Suprapubic skin (tissue), 4 donors: ENCODE measurements at regions not wholly inside any gene's neighbourhood (a gene's known extent, or its start where the extent isn't known, plus 50 kb on each side); places are given as distances from the start of the nearest gene placed in this dataset.

Experiments used
- DNase-seq, 2 donors: peaks; one replicate each; pipeline ENCODE4 v3.0.0-alpha.2; 2019; ENCODE audit warnings: low spot score in 2 of 2
- H3K27ac ChIP-seq: fragments of 200-600 bp; sonication (generic); one replicate; pipeline ENCODE4 v1.5.1; 2019
- H3K27me3 ChIP-seq: fragments of 200-600 bp; sonication (generic); one replicate; pipeline ENCODE4 v1.5.1; 2019
- H3K36me3 ChIP-seq: fragments of 200-600 bp; sonication (generic); one replicate; pipeline ENCODE4 v1.5.1; 2019
- H3K4me1 ChIP-seq: fragments of 200-600 bp; sonication (generic); one replicate; pipeline ENCODE4 v1.5.1; 2019
- H3K4me3 ChIP-seq: fragments of 200-600 bp; sonication (generic); one replicate; pipeline ENCODE4 v1.5.1; 2019; ENCODE audit warnings: mild to moderate bottlenecking
- H3K9me3 ChIP-seq: fragments of 200-600 bp; sonication (generic); one replicate; pipeline ENCODE4 v1.5.1; 2019
- CTCF ChIP-seq, 2 donors: fragments of 200-600 bp in 1 of 2; fragments of 450-650 bp in 1 of 2; sonication (generic) in 1 of 2; IDR thresholded peaks; one replicate each; pipeline ENCODE4 v1.5.1; 2016 to 2019; ENCODE audit warnings: antibody characterized with exemption in 2 of 2, mild to moderate bottlenecking in 1 of 2, moderate library complexity in 1 of 2
- EP300 ChIP-seq: sonication (generic); formaldehyde crosslinking; IDR thresholded peaks from one replicate; pipeline ENCODE4 v1.6.1; 2017; ENCODE audit warnings: antibody characterized with exemption
- POLR2A ChIP-seq, 2 donors: fragments of 450-650 bp; IDR thresholded peaks; one replicate each; pipeline ENCODE4 v1.6.1; 2017; ENCODE audit warnings: antibody characterized with exemption in 2 of 2, mild to moderate bottlenecking in 2 of 2, moderate library complexity in 2 of 2
- POLR2AphosphoS5 ChIP-seq, 3 donors: sonication (generic); formaldehyde crosslinking; IDR thresholded peaks; one replicate each; pipeline ENCODE4 v1.6.1; 2017; ENCODE audit warnings: antibody characterized with exemption in 3 of 3
- WGBS: methylation state at CpG from one replicate; pipeline ENCODE4 v1.1.5; 2018; 5-methylcytosine and 5-hydroxymethylcytosine counted together

- H3K36me3 ChIP-seq: no peaks in the 10 kb centered on the region
- no peak for TF ChIP-seq CTCF (IDR thresholded peaks at IDR 0.05)
- TF ChIP-seq POLR2AphosphoS5 (IDR thresholded peaks at IDR 0.05): no peak
- no peak for TF ChIP-seq POLR2A (IDR thresholded peaks at IDR 0.05)
- no peak for TF ChIP-seq EP300
- H3K4me1 ChIP-seq: peaks cover 7% of the 10 kb centered on the region
- no peaks in the 10 kb centered on the region for H3K9me3 ChIP-seq
- 74% methylated on average over 5 of the region's 5 CpGs for WGBS
- H3K27me3 ChIP-seq: no peaks in the 10 kb centered on the region
- no peak for DNase-seq
- H3K4me3 ChIP-seq: no peak overlapping the region
- H3K27ac ChIP-seq: no peak overlapping the region
Observed at GRCh38 chr7:88361357-88361756, 54.7 kb upstream of the STEAP4 start.

GRCh38 chr7:88358881-88359280, 52.2 kb upstream of the STEAP4 start:
- H3K4me3 ChIP-seq: no peak overlapping the region
- no peak overlapping the region for H3K27ac ChIP-seq
- no peak for DNase-seq
- H3K36me3 ChIP-seq: no peaks in the 10 kb centered on the region
- 95% methylated on average over 2 of the region's 2 CpGs for WGBS
- no peaks in the 10 kb centered on the region for H3K27me3 ChIP-seq
- TF ChIP-seq EP300 (no peak), CTCF (IDR thresholded peaks at IDR 0.05) (no peak), POLR2A (IDR thresholded peaks at IDR 0.05) (no peak), POLR2AphosphoS5 (IDR thresholded peaks at IDR 0.05) (no peak)
- H3K4me1 ChIP-seq: peaks cover 7% of the 10 kb centered on the region
- H3K9me3 ChIP-seq: no peaks in the 10 kb centered on the region

GRCh38 chr7:88358526-88358838, 51.8 kb upstream of the STEAP4 start:
- Histone ChIP-seq H3K4me3 (no peak overlapping the region), H3K4me1 (peaks cover 7% of the 10 kb centered on the region), H3K27ac (no peak overlapping the region), H3K9me3 (no peaks in the 10 kb centered on the region), H3K27me3 (no peaks in the 10 kb centered on the region), H3K36me3 (no peaks in the 10 kb centered on the region)
- WGBS: 96% methylated on average over 2 of the region's 2 CpGs
- TF ChIP-seq POLR2AphosphoS5 (IDR thresholded peaks at IDR 0.05): no peak
- TF ChIP-seq POLR2A (IDR thresholded peaks at IDR 0.05): no peak
- TF ChIP-seq EP300: no peak
- TF ChIP-seq CTCF (IDR thresholded peaks at IDR 0.05): no peak
- DNase-seq: no peak

GRCh38 chr7:88357781-88358525, 51.3 kb upstream of the STEAP4 start:
- TF ChIP-seq CTCF (IDR thresholded peaks at IDR 0.05): peak in 1 of 2 donors; percentile 32
- no peak for TF ChIP-seq EP300
- Histone ChIP-seq H3K4me1 (peaks cover 7% of the 10 kb centered on the region), H3K9me3 (no peaks in the 10 kb centered on the region), H3K27me3 (no peaks in the 10 kb centered on the region), H3K4me3 (no peak overlapping the region), H3K27ac (no peak overlapping the region), H3K36me3 (no peaks in the 10 kb centered on the region)
- WGBS: 37% methylated on average over 4 of the region's 4 CpGs
- no peak for DNase-seq

GRCh38 chr7:88357294-88357693, 50.6 kb upstream of the STEAP4 start:
- DNase-seq: no peak
- H3K27me3 ChIP-seq: no peaks in the 10 kb centered on the region

More at GRCh38 chr7:88357294-88357693, 50.6 kb upstream of the STEAP4 start:
- peaks cover 7% of the 10 kb centered on the region for H3K4me1 ChIP-seq
- H3K27ac ChIP-seq: no peak overlapping the region
- 41% methylated on average over 1 of the region's 1 CpG for WGBS
- H3K4me3 ChIP-seq: no peak overlapping the region
- no peaks in the 10 kb centered on the region for H3K9me3 ChIP-seq
- no peak for TF ChIP-seq POLR2AphosphoS5 (IDR thresholded peaks at IDR 0.05)
- peak in 1 of 2 donors; percentile 14 for TF ChIP-seq CTCF (IDR thresholded peaks at IDR 0.05)
- no peaks in the 10 kb centered on the region for H3K36me3 ChIP-seq
